ENCODE measurements at regions not wholly inside any gene's neighbourhood (a gene's known extent, or its start where the extent isn't known, plus 50 kb on each side); places are given as distances from the start of the nearest gene placed in this dataset.

- no peak for DNase-seq (ENCODE audit: low spot score)
These were observed 190.7 kb upstream of the FBXL4 start for GRCh38 chr6:99138445-99138844.

- no peak for DNase-seq (ENCODE audit: low spot score)
These were observed 189.6 kb upstream of the FBXL4 start for GRCh38 chr6:99137314-99137713.

GRCh38 chr6:99136488-99136887, 188.7 kb upstream of the FBXL4 start:
- DNase-seq (ENCODE audit: low spot score): no peak

GRCh38 chr6:99132026-99132635, 184.4 kb upstream of the FBXL4 start:
- no peak for DNase-seq (ENCODE audit: low spot score)

- DNase-seq (ENCODE audit: low spot score): no peak
These were observed 183.4 kb upstream of the FBXL4 start for GRCh38 chr6:99130897-99131873.

GRCh38 chr6:99129835-99130234, 182.1 kb upstream of the FBXL4 start:
- no peak for DNase-seq (ENCODE audit: low spot score)

GRCh38 chr6:99121748-99122147, 174.0 kb upstream of the FBXL4 start:
- DNase-seq (ENCODE audit: low spot score): no peak

GRCh38 chr6:99120641-99121040, 172.9 kb upstream of the FBXL4 start:
- no peak for DNase-seq (ENCODE audit: low spot score)

GRCh38 chr6:99119109-99120031, 171.6 kb upstream of the FBXL4 start:
- peak; percentile 44 for DNase-seq (ENCODE audit: low spot score)

GRCh38 chr6:99114769-99115406, 167.1 kb upstream of the FBXL4 start:
- peak; percentile 6 for DNase-seq (ENCODE audit: low spot score)

GRCh38 chr6:99111590-99111989, 163.8 kb upstream of the FBXL4 start:
- no peak for DNase-seq (ENCODE audit: low spot score)

GRCh38 chr6:99110029-99110428, 162.3 kb upstream of the FBXL4 start:
- no peak for DNase-seq (ENCODE audit: low spot score)

GRCh38 chr6:99104218-99104617, 156.5 kb upstream of the FBXL4 start:
- DNase-seq (ENCODE audit: low spot score): no peak

- DNase-seq (ENCODE audit: low spot score): no peak
These were observed 151.5 kb upstream of the FBXL4 start for GRCh38 chr6:99099243-99099642.

- DNase-seq (ENCODE audit: low spot score): no peak
These were observed 148.4 kb upstream of the FBXL4 start for GRCh38 chr6:99096170-99096569.

GRCh38 chr6:99093456-99094190, 145.9 kb upstream of the FBXL4 start:
- no peak for DNase-seq (ENCODE audit: low spot score)

GRCh38 chr6:99092461-99092860, 144.7 kb upstream of the FBXL4 start:
- DNase-seq (ENCODE audit: low spot score): no peak

GRCh38 chr6:99091985-99092384, 144.2 kb upstream of the FBXL4 start:
- peak; percentile 6 for DNase-seq (ENCODE audit: low spot score)

GRCh38 chr6:99080191-99080590, 132.4 kb upstream of the FBXL4 start:
- no peak for DNase-seq (ENCODE audit: low spot score)

GRCh38 chr6:99079058-99079457, 131.3 kb upstream of the FBXL4 start:
- DNase-seq (ENCODE audit: low spot score): no peak

- DNase-seq (ENCODE audit: low spot score): no peak
These were observed 125.5 kb upstream of the FBXL4 start for GRCh38 chr6:99073223-99073622.

All from activated CD4-positive, alpha-beta T cell treated with anti-CD3 and anti-CD28 coated beads, Interleukin-2, Interleukin-4, amounts not matched to agents 100 ng/mL and 50 ng/mL, durations not matched to agents 16 hours and 8 hours (primary cell).